B cell (primary cell): ENCODE measurements at regions not wholly inside any gene's neighbourhood (a gene's known extent, or its start where the extent isn't known, plus 50 kb on each side); places are given as distances from the start of the nearest gene placed in this dataset.

Source experiments
- ATAC-seq: fragments of 200-7000 bp; cut with Tn5 transposase; one replicate; pipeline ENCODE4 v1.10.0; 2021; ENCODE audit warnings: low read depth, mild to moderate bottlenecking, moderate number of reproducible peaks, moderate library complexity
- CTCF ChIA-PET: fragments of 350-600 bp; sonication (Branson Sonifier 250); formaldehyde crosslinking; loops from one replicate; lab custom pipeline; 2021; ENCODE audit warnings: antibody characterized with exemption, inconsistent platforms; lab: Charles Lee
- POLR2A ChIA-PET: fragments of 350-600 bp; sonication (Branson Sonifier 250); formaldehyde crosslinking; loops from one replicate; lab custom pipeline; 2021; ENCODE audit warnings: antibody characterized with exemption; lab: Charles Lee
- DNase-seq: peaks from one replicate; pipeline ENCODE4 v3.0.0; 2013
- H2AFZ ChIP-seq: 2 replicates; pipeline ENCODE4 v1.6.1; 2012; ENCODE audit warnings: mild to moderate bottlenecking, low read depth, low read length; ENCODE audit not compliant: insufficient read depth, poor library complexity, severe bottlenecking
- H3K27ac ChIP-seq, 2 donors: 1 replicate in 1 of 2; 2 replicates in 1 of 2; pipeline ENCODE4 v1.5.1; 2012 to 2013; ENCODE audit warnings: low read length in 2 of 2, mild to moderate bottlenecking in 2 of 2, moderate library complexity in 1 of 2
- H3K27me3 ChIP-seq, 4 experiments: fragments of 200-600 bp in 1 of 4; sonication (generic) in 1 of 4; replicated peaks in 1 of 4; 1 replicate in 2 of 4; 2 replicates in 2 of 4; pipeline versions ENCODE4 v1.6.1 to v1.7.0; 2013 to 2016; ENCODE audit warnings: low read length in 3 of 4, mild to moderate bottlenecking in 2 of 4, mixed read lengths in 1 of 4, moderate library complexity in 1 of 4; ENCODE audit not compliant: insufficient read depth in 4 of 4, control insufficient read depth in 3 of 4; ENCODE audit errors: control extremely low read depth in 1 of 4
- H3K36me3 ChIP-seq, 2 experiments: replicated peaks in 1 of 2; 1 replicate in 1 of 2; 2 replicates in 1 of 2; pipeline versions ENCODE4 v1.6.1 to v1.7.1; 2013; ENCODE audit warnings: low read length in 1 of 2; ENCODE audit not compliant: insufficient read depth in 2 of 2, control insufficient read depth in 1 of 2; ENCODE audit errors: control extremely low read depth in 1 of 2, extremely low read depth in 1 of 2
- H3K4me1 ChIP-seq, 2 donors: fragments of 200-600 bp in 1 of 2; sonication (generic) in 1 of 2; 1 replicate in 1 of 2; 2 replicates in 1 of 2; pipeline versions ENCODE4 v1.5.1 to v1.6.1; 2013 to 2017; ENCODE audit warnings: low read length in 2 of 2; ENCODE audit not compliant: control insufficient read depth in 2 of 2, insufficient read depth in 2 of 2
- H3K4me2 ChIP-seq: replicated peaks from 2 replicates; pipeline ENCODE3; 2012; ENCODE audit warnings: mild to moderate bottlenecking, low read depth, low read length; ENCODE audit not compliant: poor library complexity, severe bottlenecking
- H3K4me3 ChIP-seq, 5 experiments: fragments of 200-600 bp in 1 of 5; sonication (generic) in 1 of 5; 1 replicate in 3 of 5; 2 replicates in 2 of 5; pipeline versions ENCODE4 v1.5.1 to v1.7.0; 2011 to 2016; ENCODE audit warnings: low read length in 4 of 5, mild to moderate bottlenecking in 4 of 5, low read depth in 2 of 5, control low read depth in 1 of 5, moderate library complexity in 1 of 5; ENCODE audit not compliant: insufficient read depth in 1 of 5; ENCODE audit errors: control extremely low read depth in 1 of 5, extremely low read depth in 1 of 5
- H3K79me2 ChIP-seq: fragments of 200-600 bp; sonication (generic); one replicate; pipeline ENCODE4 v1.6.0; 2016; ENCODE audit warnings: low read length; ENCODE audit not compliant: control insufficient read depth, insufficient read depth
- H3K9ac ChIP-seq: fragments of 200-600 bp; sonication (generic); 2 replicates; pipeline ENCODE4 v1.6.1; 2017; ENCODE audit warnings: mild to moderate bottlenecking, low read length, moderate library complexity
- H3K9me3 ChIP-seq, 3 donors: one replicate each; pipeline versions ENCODE4 v1.6.1 to v1.7.1; 2013; ENCODE audit warnings: low read length in 2 of 3; ENCODE audit not compliant: control insufficient read depth in 2 of 3, insufficient read depth in 1 of 3; ENCODE audit errors: control extremely low read depth in 1 of 3
- H4K20me1 ChIP-seq: 2 replicates; pipeline ENCODE4 v1.6.0; 2012; ENCODE audit warnings: mild to moderate bottlenecking, low read length; ENCODE audit not compliant: insufficient read depth, control insufficient read depth, poor library complexity, severe bottlenecking
- H3K27ac Mint-ChIP-seq: one replicate; pipeline ENCODE4 v1.8.0; 2021; ENCODE audit warnings: mixed read lengths
- H3K27me3 Mint-ChIP-seq: one replicate; pipeline ENCODE4 v1.8.0; 2021; ENCODE audit warnings: mixed read lengths
- H3K4me1 Mint-ChIP-seq: one replicate; pipeline ENCODE4 v1.8.0; 2021; ENCODE audit warnings: mixed read lengths
- H3K4me3 Mint-ChIP-seq: one replicate; pipeline ENCODE4 v1.8.0; 2021; ENCODE audit warnings: mixed read lengths
- H3K9me3 Mint-ChIP-seq: one replicate; pipeline ENCODE4 v1.8.0; 2022; ENCODE audit warnings: mixed read lengths; ENCODE audit not compliant: insufficient read depth
- CTCF ChIP-seq: fragments of 200-600 bp; IDR thresholded peaks from one replicate; pipeline ENCODE4 v1.8.0; 2022; ENCODE audit warnings: antibody characterized with exemption, mild to moderate bottlenecking
- EZH2 ChIP-seq: IDR thresholded peaks from 2 replicates; pipeline ENCODE4 v1.6.1; 2012; ENCODE audit warnings: borderline replicate concordance, low read depth, mild to moderate bottlenecking, moderate library complexity, low read length; ENCODE audit not compliant: insufficient read depth, poor library complexity, severe bottlenecking
- WGBS: methylation state at CpG from one replicate; pipeline ENCODE4 v1.1.5; 2013; ENCODE audit warnings: missing lambda C conversion rate; ENCODE audit not compliant: insufficient coverage; 5-methylcytosine and 5-hydroxymethylcytosine counted together
- intact Hi-C: fragments of 100-400 bp; cut with micrococcal nuclease; formaldehyde crosslinking; loops from one replicate; pipeline ENCODE4 v1.10.0; 2022

GRCh38 chr4:58665649-58666048 is 1555.5 kb upstream of the IGFBP7 start:
- Histone ChIP-seq H3K79me2 (no peaks in the 10 kb centered on the region), H3K4me3 (no peak overlapping the region), H3K27ac (no peak overlapping the region), H3K36me3 (no peaks in the 10 kb centered on the region), H4K20me1 (no peaks in the 10 kb centered on the region), H2AFZ (no peak overlapping the region), H3K9me3 (peaks cover 0 to 11% (median 0%) of the 10 kb centered on the region in 3 donors), H3K9ac (no peak overlapping the region), H3K4me2 (no peak overlapping the region), H3K27me3 (no peaks in the 10 kb centered on the region), H3K4me1 (no peaks in the 10 kb centered on the region)
- Mint-ChIP-seq H3K27me3 (no peaks in the 10 kb centered on the region), H3K4me1 (no peaks in the 10 kb centered on the region), H3K27ac (no peak overlapping the region), H3K4me3 (no peak overlapping the region), H3K9me3 (peaks cover 2% of the 10 kb centered on the region)
- WGBS: no CpG with 5 or more reads among the region's 3 CpGs
- DNase-seq (no peak), ATAC-seq (no peak)
- ChIA-PET CTCF (no interaction called here), POLR2A (no interaction called here)
- intact Hi-C loops: no loop called here
- TF ChIP-seq EZH2 (no peak), CTCF (no peak)

- no peaks in the 10 kb centered on the region for H3K4me1 Mint-ChIP-seq
- no peaks in the 10 kb centered on the region for H3K27me3 ChIP-seq
- POLR2A ChIA-PET: no interaction called here
- no peaks in the 10 kb centered on the region for H3K36me3 ChIP-seq
- no peak overlapping the region for H3K9ac ChIP-seq
- H3K4me3 ChIP-seq: no peak overlapping the region
- H3K9me3 ChIP-seq: peaks cover 0 to 7% (median 0%) of the 10 kb centered on the region in 3 donors
- intact Hi-C loops: no loop called here
- no peak overlapping the region for H3K27ac ChIP-seq
- WGBS: no CpG with 5 or more reads among the region's 2 CpGs
- no peaks in the 10 kb centered on the region for H3K27me3 Mint-ChIP-seq
- no peak for TF ChIP-seq CTCF
- no peak for TF ChIP-seq EZH2
- CTCF ChIA-PET: no interaction called here
- ATAC-seq (no peak), DNase-seq (no peak)
- no peak overlapping the region for H3K4me3 Mint-ChIP-seq
- H3K4me1 ChIP-seq: no peaks in the 10 kb centered on the region
- H3K79me2 ChIP-seq: no peaks in the 10 kb centered on the region
- H3K9me3 Mint-ChIP-seq: no peaks in the 10 kb centered on the region
- no peaks in the 10 kb centered on the region for H4K20me1 ChIP-seq
- no peak overlapping the region for H3K4me2 ChIP-seq
- H2AFZ ChIP-seq: no peak overlapping the region
- H3K27ac Mint-ChIP-seq: no peak overlapping the region
These were observed 1548.5 kb upstream of the IGFBP7 start for GRCh38 chr4:58658701-58659100.
